ENCODE measurements at regions not wholly inside any gene's neighbourhood (a gene's known extent, or its start where the extent isn't known, plus 50 kb on each side); places are given as distances from the start of the nearest gene placed in this dataset.
"Not testable (repeated sequence)": the region's sequence is repeated elsewhere in the genome, so short reads cannot be mapped to it uniquely, and the experiment has no call there.

GRCh38 chrX:55356609-55357008 is 91.9 kb upstream of the PAGE3 start:
- no peak overlapping the region for H3K4me3 ChIP-seq (ENCODE audit: low read depth, low read length)
- POLR2A ChIA-PET, result no interaction called here
- TF ChIP-seq, protein P1, sequence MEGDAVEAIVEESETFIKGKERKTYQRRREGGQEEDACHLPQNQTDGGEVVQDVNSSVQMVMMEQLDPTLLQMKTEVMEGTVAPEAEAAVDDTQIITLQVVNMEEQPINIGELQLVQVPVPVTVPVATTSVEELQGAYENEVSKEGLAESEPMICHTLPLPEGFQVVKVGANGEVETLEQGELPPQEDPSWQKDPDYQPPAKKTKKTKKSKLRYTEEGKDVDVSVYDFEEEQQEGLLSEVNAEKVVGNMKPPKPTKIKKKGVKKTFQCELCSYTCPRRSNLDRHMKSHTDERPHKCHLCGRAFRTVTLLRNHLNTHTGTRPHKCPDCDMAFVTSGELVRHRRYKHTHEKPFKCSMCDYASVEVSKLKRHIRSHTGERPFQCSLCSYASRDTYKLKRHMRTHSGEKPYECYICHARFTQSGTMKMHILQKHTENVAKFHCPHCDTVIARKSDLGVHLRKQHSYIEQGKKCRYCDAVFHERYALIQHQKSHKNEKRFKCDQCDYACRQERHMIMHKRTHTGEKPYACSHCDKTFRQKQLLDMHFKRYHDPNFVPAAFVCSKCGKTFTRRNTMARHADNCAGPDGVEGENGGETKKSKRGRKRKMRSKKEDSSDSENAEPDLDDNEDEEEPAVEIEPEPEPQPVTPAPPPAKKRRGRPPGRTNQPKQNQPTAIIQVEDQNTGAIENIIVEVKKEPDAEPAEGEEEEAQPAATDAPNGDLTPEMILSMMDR (IDR thresholded peaks at IDR 0.05; ENCODE audit: low read depth, low read length), result no peak
- no peak for DNase-seq (ENCODE audit: low read depth, low spot score)
- no peaks in the 10 kb centered on the region for H3K27me3 ChIP-seq (ENCODE audit: control insufficient read depth, insufficient read depth, low read length)
- H3K9me3 ChIP-seq (ENCODE audit: control insufficient read depth, insufficient read depth, low read length), result no peaks in the 10 kb centered on the region
- CTCF ChIA-PET, result no interaction called here
- no peak overlapping the region for H3K27ac ChIP-seq (ENCODE audit: low read depth, low read length)

- DNase-seq (ENCODE audit: low read depth, low spot score), result no peak
- TF ChIP-seq, protein P1 (IDR thresholded peaks at IDR 0.05; ENCODE audit: low read depth, low read length), result no peak
- ChIA-PET CTCF (no interaction called here), POLR2A (no interaction called here)
- Histone ChIP-seq H3K27me3 (ENCODE audit: control insufficient read depth, insufficient read depth, low read length) (no peaks in the 10 kb centered on the region), H3K4me3 (ENCODE audit: low read depth, low read length) (no peak overlapping the region), H3K27ac (ENCODE audit: low read depth, low read length) (no peak overlapping the region), H3K9me3 (ENCODE audit: control insufficient read depth, insufficient read depth, low read length) (no peaks in the 10 kb centered on the region)
These were observed 92.5 kb upstream of the PAGE3 start for GRCh38 chrX:55357236-55357635.

- CTCF ChIA-PET, result no interaction called here
- no peak for DNase-seq (ENCODE audit: low read depth, low spot score)
- Histone ChIP-seq H3K4me3 (ENCODE audit: low read depth, low read length) (no peak overlapping the region), H3K27me3 (ENCODE audit: control insufficient read depth, insufficient read depth, low read length) (no peaks in the 10 kb centered on the region), H3K27ac (ENCODE audit: low read depth, low read length) (no peak overlapping the region), H3K9me3 (ENCODE audit: control insufficient read depth, insufficient read depth, low read length) (0 out of 2 replicates have a peak, but pooled peaks cover 7% of the 10 kb centered on the region)
- POLR2A ChIA-PET, result no interaction called here
- TF ChIP-seq, protein P1 (IDR thresholded peaks at IDR 0.05; ENCODE audit: low read depth, low read length), result no peak
These were observed 72.5 kb upstream of the MAGEH1 start for GRCh38 chrX:55379396-55379795.

DNA sequence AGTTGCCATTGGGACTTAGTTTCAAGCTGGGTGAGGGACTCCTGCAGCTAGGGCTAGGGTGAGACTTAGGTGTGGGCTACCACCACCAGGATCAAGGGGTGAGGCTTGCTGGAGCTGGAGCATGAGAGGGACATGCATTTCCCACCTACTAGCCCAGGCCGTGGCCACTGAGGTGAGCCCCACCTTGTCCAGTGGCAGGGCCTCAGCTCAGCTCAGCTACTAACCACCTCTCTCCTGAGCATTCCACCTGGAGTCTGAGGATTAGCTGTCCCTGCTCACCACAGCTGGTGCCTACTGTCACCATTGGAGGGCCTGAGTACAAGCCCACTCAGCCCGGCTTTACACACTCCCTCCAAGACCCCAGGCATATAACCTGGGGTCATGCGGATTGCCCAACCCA is 62.6 kb upstream of the MAGEH1 start:
- no peak for DNase-seq (ENCODE audit: low read depth, low spot score)
- Histone ChIP-seq H3K9me3 (ENCODE audit: control insufficient read depth, insufficient read depth, low read length) (no peaks in the 10 kb centered on the region), H3K4me3 (ENCODE audit: low read depth, low read length) (no peak overlapping the region), H3K27me3 (ENCODE audit: control insufficient read depth, insufficient read depth, low read length) (no peaks in the 10 kb centered on the region), H3K27ac (ENCODE audit: low read depth, low read length) (no peak overlapping the region)
- POLR2A ChIA-PET, result no interaction called here
- TF ChIP-seq, protein P1 (IDR thresholded peaks at IDR 0.05; ENCODE audit: low read depth, low read length), result no peak
- CTCF ChIA-PET, result no interaction called here

- H3K9me3 ChIP-seq (ENCODE audit: control insufficient read depth, insufficient read depth, low read length); POLR2A ChIA-PET; CTCF ChIA-PET; H3K27me3 ChIP-seq (ENCODE audit: control insufficient read depth, insufficient read depth, low read length); H3K4me3 ChIP-seq (ENCODE audit: low read depth, low read length); DNase-seq (ENCODE audit: low read depth, low spot score); H3K27ac ChIP-seq (ENCODE audit: low read depth, low read length): not testable (repeated sequence)
These were observed 55.1 kb upstream of the MAGEH1 start for GRCh38 chrX:55396836-55397235.
